Esophagus muscularis mucosa (tissue), 4 donors: ENCODE measurements at regions not wholly inside any gene's neighbourhood (a gene's known extent, or its start where the extent isn't known, plus 50 kb on each side); places are given as distances from the start of the nearest gene placed in this dataset.

ENCODE experiments used
- EP300 ChIP-seq: sonication (generic); formaldehyde crosslinking; IDR thresholded peaks from one replicate; pipeline ENCODE4 v1.6.1; 2017; ENCODE audit warnings: antibody characterized with exemption
- POLR2A ChIP-seq: fragments of 450-650 bp; IDR thresholded peaks from one replicate; pipeline ENCODE4 v1.6.1; 2017; ENCODE audit warnings: antibody characterized with exemption, moderate library complexity, mild to moderate bottlenecking, low read depth
- POLR2AphosphoS5 ChIP-seq, 2 donors: sonication (generic); formaldehyde crosslinking; IDR thresholded peaks; one replicate each; pipeline ENCODE4 v1.6.1; 2017; ENCODE audit warnings: antibody characterized with exemption in 2 of 2
- TF ChIP-seq, protein P1 (sequence below), 3 experiments: fragments of 200-600 bp in 2 of 3; fragments of 450-650 bp in 1 of 3; sonication (generic) in 2 of 3; IDR thresholded peaks; one replicate each; pipeline ENCODE4 v1.5.1; 2017 to 2019; ENCODE audit warnings: antibody characterized with exemption in 3 of 3, mild to moderate bottlenecking in 2 of 3, moderate library complexity in 1 of 3

DNA sequence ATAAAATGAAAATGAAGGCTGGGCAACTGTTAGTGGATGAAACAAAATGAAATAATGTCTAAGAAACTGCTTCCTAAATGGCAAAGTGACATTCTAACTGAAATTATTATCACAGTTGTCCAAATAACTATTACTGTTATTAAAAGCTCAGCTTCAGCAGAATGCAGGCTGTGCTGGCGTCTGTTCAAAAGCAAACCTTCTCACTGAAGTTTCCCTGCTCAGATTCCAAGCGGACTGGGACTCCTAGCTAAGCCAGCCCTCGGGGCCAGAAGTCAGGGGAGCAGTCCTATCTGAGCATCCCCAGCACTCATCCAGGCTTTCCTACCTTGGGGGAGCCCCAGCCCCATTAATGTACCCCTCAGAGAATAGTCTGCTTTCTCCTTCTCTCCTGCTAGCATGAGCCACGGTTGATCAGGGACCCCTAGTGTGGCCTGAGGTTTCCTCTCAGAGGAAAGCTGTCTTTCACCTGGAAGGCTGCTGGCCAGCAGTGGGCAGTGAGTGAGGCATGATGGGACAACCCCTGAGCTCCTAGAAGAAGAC lies 1167.3 kb downstream of the TBC1D22A start:
- TF ChIP-seq, protein P1, sequence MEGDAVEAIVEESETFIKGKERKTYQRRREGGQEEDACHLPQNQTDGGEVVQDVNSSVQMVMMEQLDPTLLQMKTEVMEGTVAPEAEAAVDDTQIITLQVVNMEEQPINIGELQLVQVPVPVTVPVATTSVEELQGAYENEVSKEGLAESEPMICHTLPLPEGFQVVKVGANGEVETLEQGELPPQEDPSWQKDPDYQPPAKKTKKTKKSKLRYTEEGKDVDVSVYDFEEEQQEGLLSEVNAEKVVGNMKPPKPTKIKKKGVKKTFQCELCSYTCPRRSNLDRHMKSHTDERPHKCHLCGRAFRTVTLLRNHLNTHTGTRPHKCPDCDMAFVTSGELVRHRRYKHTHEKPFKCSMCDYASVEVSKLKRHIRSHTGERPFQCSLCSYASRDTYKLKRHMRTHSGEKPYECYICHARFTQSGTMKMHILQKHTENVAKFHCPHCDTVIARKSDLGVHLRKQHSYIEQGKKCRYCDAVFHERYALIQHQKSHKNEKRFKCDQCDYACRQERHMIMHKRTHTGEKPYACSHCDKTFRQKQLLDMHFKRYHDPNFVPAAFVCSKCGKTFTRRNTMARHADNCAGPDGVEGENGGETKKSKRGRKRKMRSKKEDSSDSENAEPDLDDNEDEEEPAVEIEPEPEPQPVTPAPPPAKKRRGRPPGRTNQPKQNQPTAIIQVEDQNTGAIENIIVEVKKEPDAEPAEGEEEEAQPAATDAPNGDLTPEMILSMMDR (IDR thresholded peaks at IDR 0.05): no peak
- TF ChIP-seq POLR2A (no peak), POLR2AphosphoS5 (IDR thresholded peaks at IDR 0.05) (no peak), EP300 (no peak)
